ENCODE measurements at regions not wholly inside any gene's neighbourhood (a gene's known extent, or its start where the extent isn't known, plus 50 kb on each side); places are given as distances from the start of the nearest gene placed in this dataset.

DNA sequence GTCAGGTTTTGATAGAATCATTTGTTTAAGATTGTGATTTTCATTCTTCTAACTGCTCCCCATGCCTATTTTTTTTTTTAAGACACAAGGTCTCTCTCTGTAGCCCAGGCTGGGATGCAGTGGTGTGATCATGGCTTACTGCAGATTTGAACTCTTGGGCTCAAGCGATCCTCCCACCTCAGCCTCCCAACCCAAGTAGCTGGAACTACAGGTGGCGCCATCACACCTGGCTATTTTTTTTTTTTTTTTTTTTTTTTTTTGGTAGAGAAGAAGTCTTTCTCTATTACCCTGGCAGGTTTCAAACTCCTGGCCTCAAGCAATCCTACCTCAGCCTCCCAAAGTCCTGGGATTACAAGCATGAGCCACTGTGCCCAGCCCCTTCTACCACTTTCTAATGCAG lies 223.3 kb downstream of the CBLN1 start:
- TF ChIP-seq CTCF (IDR thresholded peaks at IDR 0.05) (peak; percentile 25; the same call in 1 of the 2 replicates), POLR2AphosphoS5 (IDR thresholded peaks at IDR 0.05; ENCODE audit: low read depth, low read length) (no peak), SIN3A (IDR thresholded peaks at IDR 0.05; ENCODE audit: borderline replicate concordance, insufficient read depth, low read depth, low read length) (no peak), TCF7L2 (IDR thresholded peaks at IDR 0.05; ENCODE audit: low read depth, low read length) (no peak), REST (IDR thresholded peaks at IDR 0.05; ENCODE audit: insufficient read depth in 1 of 2, low read depth in 2 of 2, low read length in 1 of 2) (no peak)

Data from Panc1 (cell line).